Ovary (tissue), 3 donors: ENCODE measurements at regions not wholly inside any gene's neighbourhood (a gene's known extent, or its start where the extent isn't known, plus 50 kb on each side); places are given as distances from the start of the nearest gene placed in this dataset.

Source experiments
- POLR2A ChIP-seq: fragments of 450-650 bp; IDR thresholded peaks from one replicate; pipeline ENCODE4 v1.6.1; 2017; ENCODE audit warnings: antibody characterized with exemption, mild to moderate bottlenecking, moderate library complexity
- TF ChIP-seq, protein P1 (sequence below), 3 donors: fragments of 450-650 bp in 2 of 3; fragments of 200-600 bp in 1 of 3; IDR thresholded peaks; one replicate each; pipeline versions ENCODE4 v1.5.1 to v1.8.0; 2016 to 2022; ENCODE audit warnings: antibody characterized with exemption in 3 of 3, mild to moderate bottlenecking in 1 of 3
- donor health status: DM: no; HTN: no; CAD: no.

DNA sequence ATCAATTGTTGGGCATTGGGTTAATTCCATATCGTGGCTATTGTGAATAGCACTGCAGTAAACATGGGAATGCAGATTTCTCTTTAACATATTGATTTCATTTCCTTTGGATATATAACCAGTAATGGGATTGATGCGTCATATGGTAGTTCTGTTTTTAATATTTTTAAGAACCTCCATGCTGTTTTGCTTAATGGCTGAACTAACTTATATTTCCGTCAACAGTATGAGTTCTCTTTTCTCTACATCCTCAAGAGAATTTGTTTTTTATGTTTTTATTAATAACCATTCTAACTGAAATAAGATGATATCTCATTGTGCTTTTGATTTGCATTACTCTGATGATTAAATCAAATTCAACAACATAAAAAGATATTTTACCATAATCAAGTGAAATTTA lies 228.5 kb upstream of the FSIP2 start:
- TF ChIP-seq, protein P1, sequence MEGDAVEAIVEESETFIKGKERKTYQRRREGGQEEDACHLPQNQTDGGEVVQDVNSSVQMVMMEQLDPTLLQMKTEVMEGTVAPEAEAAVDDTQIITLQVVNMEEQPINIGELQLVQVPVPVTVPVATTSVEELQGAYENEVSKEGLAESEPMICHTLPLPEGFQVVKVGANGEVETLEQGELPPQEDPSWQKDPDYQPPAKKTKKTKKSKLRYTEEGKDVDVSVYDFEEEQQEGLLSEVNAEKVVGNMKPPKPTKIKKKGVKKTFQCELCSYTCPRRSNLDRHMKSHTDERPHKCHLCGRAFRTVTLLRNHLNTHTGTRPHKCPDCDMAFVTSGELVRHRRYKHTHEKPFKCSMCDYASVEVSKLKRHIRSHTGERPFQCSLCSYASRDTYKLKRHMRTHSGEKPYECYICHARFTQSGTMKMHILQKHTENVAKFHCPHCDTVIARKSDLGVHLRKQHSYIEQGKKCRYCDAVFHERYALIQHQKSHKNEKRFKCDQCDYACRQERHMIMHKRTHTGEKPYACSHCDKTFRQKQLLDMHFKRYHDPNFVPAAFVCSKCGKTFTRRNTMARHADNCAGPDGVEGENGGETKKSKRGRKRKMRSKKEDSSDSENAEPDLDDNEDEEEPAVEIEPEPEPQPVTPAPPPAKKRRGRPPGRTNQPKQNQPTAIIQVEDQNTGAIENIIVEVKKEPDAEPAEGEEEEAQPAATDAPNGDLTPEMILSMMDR (IDR thresholded peaks at IDR 0.05) = no peak
- no peak for TF ChIP-seq POLR2A
